ENCODE measurements at regions not wholly inside any gene's neighbourhood (a gene's known extent, or its start where the extent isn't known, plus 50 kb on each side); places are given as distances from the start of the nearest gene placed in this dataset.

DNA sequence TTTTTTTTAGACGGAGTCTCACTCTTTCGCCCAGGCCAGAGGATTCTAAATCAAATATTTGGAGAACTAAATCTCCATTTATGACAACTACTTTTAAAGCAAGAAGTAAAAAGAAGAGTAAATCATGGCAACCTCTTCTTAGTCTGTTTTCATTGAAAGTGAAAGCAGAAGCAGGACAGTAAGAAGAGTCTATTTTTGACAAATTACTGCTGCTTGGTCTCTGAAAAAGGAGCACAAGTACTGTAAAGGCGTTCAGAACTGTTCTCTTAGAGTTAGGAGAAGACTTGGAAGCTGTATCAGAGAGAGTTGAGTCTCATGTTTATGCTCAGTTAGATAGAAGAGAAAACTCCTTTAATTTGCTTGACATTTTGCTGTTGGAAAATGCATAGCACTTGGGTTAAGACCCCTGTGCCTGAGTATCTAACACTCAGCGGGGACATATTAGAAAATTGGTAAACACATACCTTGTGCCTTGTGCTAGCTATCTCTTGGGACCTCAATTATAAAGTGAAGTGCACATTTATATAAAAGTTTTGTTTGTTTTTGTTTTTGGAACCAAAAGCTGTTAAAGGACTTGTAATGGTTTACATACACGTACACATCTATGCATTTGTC is 433.0 kb downstream of the ANKRD7 start:
- TF ChIP-seq CTCF (IDR thresholded peaks at IDR 0.05; ENCODE audit: low read depth, low read length): no peak
- no peak overlapping the region for H3K4me3 ChIP-seq (ENCODE audit: low read depth, low read length)

DNA sequence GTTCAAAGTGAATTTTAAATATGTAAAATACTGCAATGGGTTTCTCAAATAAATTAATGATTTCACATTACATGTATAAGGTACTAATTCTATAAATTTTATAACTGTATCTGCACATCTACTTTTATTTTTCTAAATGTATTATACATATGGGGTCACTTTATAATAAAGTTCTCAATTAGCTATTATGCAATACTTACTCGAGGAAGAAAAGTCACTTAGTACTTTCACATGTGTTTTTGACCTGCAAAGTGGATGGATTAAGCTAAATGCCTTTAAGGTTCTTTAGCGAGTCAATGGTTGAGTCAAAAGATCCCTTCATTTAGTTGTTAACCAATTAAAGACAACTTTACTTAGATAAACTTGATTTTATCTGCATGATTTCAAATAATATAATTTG is 437.8 kb downstream of the ANKRD7 start:
- no peak overlapping the region for H3K4me3 ChIP-seq (ENCODE audit: low read depth, low read length)
- TF ChIP-seq CTCF (IDR thresholded peaks at IDR 0.05; ENCODE audit: low read depth, low read length): no peak

GRCh38 chr7:118664498-118664897 is 440.0 kb downstream of the ANKRD7 start:
- no peak for TF ChIP-seq CTCF (IDR thresholded peaks at IDR 0.05; ENCODE audit: low read depth, low read length)
- no peak overlapping the region for H3K4me3 ChIP-seq (ENCODE audit: low read depth, low read length)

- no peak for TF ChIP-seq CTCF (IDR thresholded peaks at IDR 0.05; ENCODE audit: low read depth, low read length)
- H3K4me3 ChIP-seq (ENCODE audit: low read depth, low read length): no peak overlapping the region
These were observed 446.6 kb downstream of the ANKRD7 start for GRCh38 chr7:118671149-118671548.

DNA sequence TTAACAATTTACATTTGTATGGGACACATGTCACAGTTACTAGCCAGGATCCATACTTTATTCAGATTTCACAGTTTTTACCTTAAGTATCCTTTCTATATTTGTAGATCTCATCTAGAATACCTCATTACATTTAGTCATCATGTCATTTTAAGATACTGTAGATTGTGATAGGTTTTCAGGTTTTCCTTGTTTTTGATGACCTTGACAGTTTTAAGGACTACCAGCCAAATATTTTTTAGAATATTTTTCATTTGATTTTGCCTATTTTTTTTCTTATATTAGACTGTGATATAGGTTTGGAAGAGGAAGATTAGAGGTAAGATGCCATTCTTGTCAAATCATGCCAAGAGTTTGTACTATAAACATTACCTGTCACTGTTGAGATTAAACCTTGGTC is 460.3 kb downstream of the ANKRD7 start:
- H3K4me3 ChIP-seq (ENCODE audit: low read depth, low read length): no peak overlapping the region
- TF ChIP-seq CTCF (IDR thresholded peaks at IDR 0.05; ENCODE audit: low read depth, low read length): no peak

- TF ChIP-seq CTCF (IDR thresholded peaks at IDR 0.05; ENCODE audit: low read depth, low read length): no peak
- H3K4me3 ChIP-seq (ENCODE audit: low read depth, low read length): no peak overlapping the region
These were observed 464.9 kb downstream of the ANKRD7 start for GRCh38 chr7:118689403-118689802.

GRCh38 chr7:118696879-118697278 is 472.4 kb downstream of the ANKRD7 start:
- TF ChIP-seq CTCF (IDR thresholded peaks at IDR 0.05; ENCODE audit: low read depth, low read length): no peak
- no peak overlapping the region for H3K4me3 ChIP-seq (ENCODE audit: low read depth, low read length)
